ENCODE measurements at regions not wholly inside any gene's neighbourhood (a gene's known extent, or its start where the extent isn't known, plus 50 kb on each side); places are given as distances from the start of the nearest gene placed in this dataset.

DNA sequence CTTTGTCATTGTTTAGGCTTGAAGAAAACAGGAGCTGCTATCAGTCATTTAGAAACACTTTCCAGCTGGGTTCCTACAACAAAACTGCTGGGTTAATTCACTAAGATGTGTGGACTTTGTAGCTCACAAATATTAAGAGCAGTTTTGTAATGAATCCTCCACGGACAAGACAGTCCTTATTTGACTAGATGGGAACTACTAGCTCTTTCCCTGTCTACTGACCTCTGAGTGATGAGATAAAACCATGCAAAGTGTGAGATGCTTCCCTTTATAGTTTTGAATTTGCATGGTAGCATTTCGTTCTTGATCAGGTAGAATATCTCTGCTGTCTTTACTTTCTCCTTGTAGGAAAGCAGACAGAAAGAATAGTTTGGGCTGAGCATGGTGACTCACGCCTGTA is 72.9 kb upstream of the STXBP6 start:
- FAIRE-seq (no peak), ATAC-seq (no peak), DNase-seq (ENCODE audit: extremely low read depth in 1 of 4, low spot score in 3 of 4) (no peak)
- Histone ChIP-seq H3K27ac (ENCODE audit: extremely low read depth, low read depth, low read length) (no peak overlapping the region), H3K79me2 (ENCODE audit: control insufficient read depth, insufficient read depth, low read length) (no peaks in the 10 kb centered on the region), H3K9ac (ENCODE audit: insufficient read depth in 1 of 2, low read depth in 2 of 2, low read length in 2 of 2) (no peak overlapping the region), H3K4me2 (ENCODE audit: insufficient read depth, low read length) (no peak overlapping the region), H3K4me1 (replicated peaks in 1 of 2; ENCODE audit: control insufficient read depth in 2 of 2, insufficient read depth in 2 of 2, low read length in 2 of 2) (no peaks in the 10 kb centered on the region), H3K9me3 (replicated peaks; ENCODE audit: control insufficient read depth, insufficient read depth, low read depth, low read length) (no peaks in the 10 kb centered on the region), H3K36me3 (ENCODE audit: control insufficient read depth, insufficient read depth, low read length) (no peaks in the 10 kb centered on the region), H3K9me1 (ENCODE audit: control insufficient read depth, insufficient read depth, low read length) (no peaks in the 10 kb centered on the region), H3K4me3 (no peak overlapping the region), H4K20me1 (replicated peaks; ENCODE audit: control insufficient read depth, insufficient read depth, low read length) (no peaks in the 10 kb centered on the region), H2AFZ (ENCODE audit: low read depth, low read length) (no peak overlapping the region), H3K27me3 (ENCODE audit: control insufficient read depth in 2 of 2, insufficient read depth in 2 of 2, low read length in 2 of 2) (no peaks in the 10 kb centered on the region)
- TF ChIP-seq, protein P1, sequence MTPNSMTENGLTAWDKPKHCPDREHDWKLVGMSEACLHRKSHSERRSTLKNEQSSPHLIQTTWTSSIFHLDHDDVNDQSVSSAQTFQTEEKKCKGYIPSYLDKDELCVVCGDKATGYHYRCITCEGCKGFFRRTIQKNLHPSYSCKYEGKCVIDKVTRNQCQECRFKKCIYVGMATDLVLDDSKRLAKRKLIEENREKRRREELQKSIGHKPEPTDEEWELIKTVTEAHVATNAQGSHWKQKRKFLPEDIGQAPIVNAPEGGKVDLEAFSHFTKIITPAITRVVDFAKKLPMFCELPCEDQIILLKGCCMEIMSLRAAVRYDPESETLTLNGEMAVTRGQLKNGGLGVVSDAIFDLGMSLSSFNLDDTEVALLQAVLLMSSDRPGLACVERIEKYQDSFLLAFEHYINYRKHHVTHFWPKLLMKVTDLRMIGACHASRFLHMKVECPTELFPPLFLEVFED (CRISPR knock-in tag; conservative IDR thresholded peaks at IDR 0.05), result no peak
- TF ChIP-seq, protein P2, sequence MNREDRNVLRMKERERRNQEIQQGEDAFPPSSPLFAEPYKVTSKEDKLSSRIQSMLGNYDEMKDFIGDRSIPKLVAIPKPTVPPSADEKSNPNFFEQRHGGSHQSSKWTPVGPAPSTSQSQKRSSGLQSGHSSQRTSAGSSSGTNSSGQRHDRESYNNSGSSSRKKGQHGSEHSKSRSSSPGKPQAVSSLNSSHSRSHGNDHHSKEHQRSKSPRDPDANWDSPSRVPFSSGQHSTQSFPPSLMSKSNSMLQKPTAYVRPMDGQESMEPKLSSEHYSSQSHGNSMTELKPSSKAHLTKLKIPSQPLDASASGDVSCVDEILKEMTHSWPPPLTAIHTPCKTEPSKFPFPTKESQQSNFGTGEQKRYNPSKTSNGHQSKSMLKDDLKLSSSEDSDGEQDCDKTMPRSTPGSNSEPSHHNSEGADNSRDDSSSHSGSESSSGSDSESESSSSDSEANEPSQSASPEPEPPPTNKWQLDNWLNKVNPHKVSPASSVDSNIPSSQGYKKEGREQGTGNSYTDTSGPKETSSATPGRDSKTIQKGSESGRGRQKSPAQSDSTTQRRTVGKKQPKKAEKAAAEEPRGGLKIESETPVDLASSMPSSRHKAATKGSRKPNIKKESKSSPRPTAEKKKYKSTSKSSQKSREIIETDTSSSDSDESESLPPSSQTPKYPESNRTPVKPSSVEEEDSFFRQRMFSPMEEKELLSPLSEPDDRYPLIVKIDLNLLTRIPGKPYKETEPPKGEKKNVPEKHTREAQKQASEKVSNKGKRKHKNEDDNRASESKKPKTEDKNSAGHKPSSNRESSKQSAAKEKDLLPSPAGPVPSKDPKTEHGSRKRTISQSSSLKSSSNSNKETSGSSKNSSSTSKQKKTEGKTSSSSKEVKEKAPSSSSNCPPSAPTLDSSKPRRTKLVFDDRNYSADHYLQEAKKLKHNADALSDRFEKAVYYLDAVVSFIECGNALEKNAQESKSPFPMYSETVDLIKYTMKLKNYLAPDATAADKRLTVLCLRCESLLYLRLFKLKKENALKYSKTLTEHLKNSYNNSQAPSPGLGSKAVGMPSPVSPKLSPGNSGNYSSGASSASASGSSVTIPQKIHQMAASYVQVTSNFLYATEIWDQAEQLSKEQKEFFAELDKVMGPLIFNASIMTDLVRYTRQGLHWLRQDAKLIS (CRISPR knock-in tag; IDR thresholded peaks at IDR 0.05), result no peak
- TF ChIP-seq ZNF778 (CRISPR knock-in tag; IDR thresholded peaks at IDR 0.05), result no peak
- TF ChIP-seq, protein P3, sequence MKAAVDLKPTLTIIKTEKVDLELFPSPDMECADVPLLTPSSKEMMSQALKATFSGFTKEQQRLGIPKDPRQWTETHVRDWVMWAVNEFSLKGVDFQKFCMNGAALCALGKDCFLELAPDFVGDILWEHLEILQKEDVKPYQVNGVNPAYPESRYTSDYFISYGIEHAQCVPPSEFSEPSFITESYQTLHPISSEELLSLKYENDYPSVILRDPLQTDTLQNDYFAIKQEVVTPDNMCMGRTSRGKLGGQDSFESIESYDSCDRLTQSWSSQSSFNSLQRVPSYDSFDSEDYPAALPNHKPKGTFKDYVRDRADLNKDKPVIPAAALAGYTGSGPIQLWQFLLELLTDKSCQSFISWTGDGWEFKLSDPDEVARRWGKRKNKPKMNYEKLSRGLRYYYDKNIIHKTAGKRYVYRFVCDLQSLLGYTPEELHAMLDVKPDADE (conservative IDR thresholded peaks at IDR 0.05; ENCODE audit: control insufficient read depth, low read depth, low read length), result no peak
- TF ChIP-seq, protein P4, sequence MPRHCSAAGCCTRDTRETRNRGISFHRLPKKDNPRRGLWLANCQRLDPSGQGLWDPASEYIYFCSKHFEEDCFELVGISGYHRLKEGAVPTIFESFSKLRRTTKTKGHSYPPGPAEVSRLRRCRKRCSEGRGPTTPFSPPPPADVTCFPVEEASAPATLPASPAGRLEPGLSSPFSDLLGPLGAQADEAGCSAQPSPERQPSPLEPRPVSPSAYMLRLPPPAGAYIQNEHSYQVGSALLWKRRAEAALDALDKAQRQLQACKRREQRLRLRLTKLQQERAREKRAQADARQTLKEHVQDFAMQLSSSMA (CRISPR knock-in tag; IDR thresholded peaks at IDR 0.05), result no peak
- TF ChIP-seq ELF1 (tag; IDR thresholded peaks at IDR 0.05), result no peak
- WGBS (ENCODE audit: insufficient coverage, low coverage, missing lambda C conversion rate), result 0% methylated on average over 3 of the region's 3 CpGs
- intact Hi-C loops (cut with micrococcal nuclease), result no loop called here
- CTCF ChIA-PET (ENCODE audit: low intra/inter-chr PET ratio), result interaction anchor here (0.6 kb wide), 1 partner anchor 708 kb away, joined by 3 read pairs; no protein-coding TSS in a partner anchor
- POLR2A ChIA-PET, result no interaction called here
- in situ Hi-C loops (cut with MboI), result no loop called here
- no TSS peak for BruUV-seq (replicated peaks)

Data from K562 (cell line).